Astrocyte (in vitro differentiated cells and primary cell): ENCODE measurements at regions not wholly inside any gene's neighbourhood (a gene's known extent, or its start where the extent isn't known, plus 50 kb on each side); places are given as distances from the start of the nearest gene placed in this dataset.

Experiments used
- DNase-seq: peaks from one replicate; pipeline ENCODE4 v3.0.0-alpha.2; 2010; ENCODE audit warnings: low read depth
- FAIRE-seq: peaks from 2 replicates; lab custom pipeline; 2011; peaks lifted over from hg19 to GRCh38; lab: Jason Lieb, UNC
- H2AFZ ChIP-seq: 2 replicates; pipeline ENCODE4 v1.6.0; 2012; ENCODE audit warnings: low read depth, low read length, inconsistent platforms
- H3K27ac ChIP-seq: 2 replicates; pipeline ENCODE4 v1.5.1; 2011; ENCODE audit warnings: low read depth, low read length, inconsistent platforms
- H3K27me3 ChIP-seq: 2 replicates; pipeline ENCODE4 v1.6.0; 2011; ENCODE audit warnings: low read length, inconsistent platforms; ENCODE audit not compliant: insufficient read depth
- H3K36me3 ChIP-seq: 2 replicates; pipeline ENCODE4 v1.5.1; 2011; ENCODE audit warnings: low read length, inconsistent platforms; ENCODE audit not compliant: insufficient read depth
- H3K4me1 ChIP-seq: 2 replicates; pipeline ENCODE4 v1.5.1; 2011; ENCODE audit warnings: low read length, inconsistent platforms; ENCODE audit not compliant: insufficient read depth
- H3K4me2 ChIP-seq: 2 replicates; pipeline ENCODE4 v1.6.0; 2012; ENCODE audit warnings: low read length, inconsistent platforms
- H3K4me3 ChIP-seq: 2 replicates; pipeline ENCODE4 v1.5.1; 2011; ENCODE audit warnings: low read depth, mild to moderate bottlenecking, low read length, inconsistent platforms; ENCODE audit not compliant: insufficient read depth
- H3K79me2 ChIP-seq: 2 replicates; pipeline ENCODE4 v1.6.0; 2012; ENCODE audit warnings: mild to moderate bottlenecking, low read length, inconsistent platforms; ENCODE audit not compliant: insufficient read depth
- H3K9ac ChIP-seq: 2 replicates; pipeline ENCODE4 v1.6.0; 2012; ENCODE audit warnings: mild to moderate bottlenecking, low read length, inconsistent platforms
- H3K9me3 ChIP-seq: 2 replicates; pipeline ENCODE4 v1.5.1; 2012; ENCODE audit warnings: low read depth, mild to moderate bottlenecking, low read length, inconsistent platforms; ENCODE audit not compliant: insufficient read depth
- H4K20me1 ChIP-seq: 2 replicates; pipeline ENCODE4 v1.6.0; 2012; ENCODE audit warnings: low read length, inconsistent platforms; ENCODE audit not compliant: insufficient read depth
- H3K27ac Mint-ChIP-seq: one replicate; pipeline ENCODE4 v1.8.0; 2021; ENCODE audit warnings: mild to moderate bottlenecking, mixed read lengths; ENCODE audit not compliant: unreplicated experiment
- H3K27me3 Mint-ChIP-seq: one replicate; pipeline ENCODE4 v1.8.0; 2021; ENCODE audit warnings: low read depth, mixed read lengths; ENCODE audit not compliant: unreplicated experiment
- H3K36me3 Mint-ChIP-seq: one replicate; pipeline ENCODE4 v1.8.0; 2021; ENCODE audit warnings: low read depth, mixed read lengths; ENCODE audit not compliant: unreplicated experiment
- H3K4me1 Mint-ChIP-seq: one replicate; pipeline ENCODE4 v1.8.0; 2021; ENCODE audit warnings: low read depth, mixed read lengths; ENCODE audit not compliant: unreplicated experiment
- H3K4me3 Mint-ChIP-seq: one replicate; pipeline ENCODE4 v1.8.0; 2021; ENCODE audit warnings: mild to moderate bottlenecking, moderate library complexity, mixed read lengths; ENCODE audit not compliant: unreplicated experiment
- H3K9me3 Mint-ChIP-seq: one replicate; pipeline ENCODE4 v1.8.0; 2021; ENCODE audit warnings: mild to moderate bottlenecking, mixed read lengths; ENCODE audit not compliant: unreplicated experiment
- EZH2 ChIP-seq: IDR thresholded peaks from 2 replicates; pipeline ENCODE4 v1.6.1; 2012; ENCODE audit warnings: mild to moderate bottlenecking, low read length, inconsistent platforms; ENCODE audit not compliant: insufficient read depth
- TF ChIP-seq, protein P1 (sequence below): IDR thresholded peaks from 2 replicates; pipeline ENCODE4 v1.5.1; 2011; ENCODE audit warnings: low read depth, mild to moderate bottlenecking, inconsistent platforms, low read length, moderate library complexity; ENCODE audit not compliant: insufficient read depth

DNA sequence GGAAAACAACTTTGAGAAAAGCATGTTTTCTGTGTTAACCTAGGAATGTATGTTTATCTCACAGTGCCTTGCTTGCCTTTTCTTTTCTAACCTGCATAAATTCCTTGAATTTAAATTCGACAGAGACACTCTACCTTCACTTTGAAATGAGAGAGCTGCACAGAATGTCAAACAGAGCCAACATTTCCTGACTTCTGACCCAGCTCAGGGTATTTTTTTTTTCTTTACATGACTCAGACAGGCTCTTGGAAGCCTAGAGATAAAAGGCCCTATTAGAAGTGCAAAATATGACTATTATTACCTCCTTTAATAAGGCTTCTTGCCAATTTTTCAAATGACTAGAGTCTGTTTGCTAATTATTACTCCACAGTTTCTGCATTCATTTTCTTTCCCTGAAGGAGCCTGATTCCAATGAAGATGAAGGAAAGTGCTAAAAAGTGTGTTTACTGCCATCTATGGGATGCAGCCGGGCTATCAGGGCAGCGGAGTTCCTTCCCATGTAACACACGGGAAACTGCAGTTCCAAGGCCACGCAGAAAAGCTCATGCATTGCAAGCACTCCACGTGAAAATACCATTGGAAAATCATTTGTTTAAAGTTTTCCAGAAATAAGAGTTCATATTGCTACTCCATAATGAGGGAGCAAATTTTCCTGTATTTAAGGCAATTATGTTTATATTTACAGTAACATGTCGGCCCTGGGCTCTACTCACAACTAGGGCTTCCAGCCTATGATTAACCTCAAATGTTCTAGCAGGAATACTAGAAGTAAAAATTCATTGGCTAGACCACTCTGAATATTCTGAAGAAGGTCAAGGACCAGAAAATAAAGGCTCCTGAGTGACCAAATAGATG lies 485.6 kb downstream of the ZSWIM6 start:
- H3K4me1 Mint-ChIP-seq, result peaks cover 7% of the 10 kb centered on the region
- no peak overlapping the region for H3K27ac Mint-ChIP-seq
- no peaks in the 10 kb centered on the region for H3K9me3 Mint-ChIP-seq
- H3K27me3 ChIP-seq, result peaks cover 6% of the 10 kb centered on the region
- H3K4me3 Mint-ChIP-seq, result no peak overlapping the region
- H2AFZ ChIP-seq, result no peak overlapping the region
- FAIRE-seq (no peak), DNase-seq (peak; percentile 34)
- H3K9me3 ChIP-seq, result no peaks in the 10 kb centered on the region
- no peaks in the 10 kb centered on the region for H3K36me3 ChIP-seq
- no peak overlapping the region for H3K4me3 ChIP-seq
- TF ChIP-seq, protein P1, sequence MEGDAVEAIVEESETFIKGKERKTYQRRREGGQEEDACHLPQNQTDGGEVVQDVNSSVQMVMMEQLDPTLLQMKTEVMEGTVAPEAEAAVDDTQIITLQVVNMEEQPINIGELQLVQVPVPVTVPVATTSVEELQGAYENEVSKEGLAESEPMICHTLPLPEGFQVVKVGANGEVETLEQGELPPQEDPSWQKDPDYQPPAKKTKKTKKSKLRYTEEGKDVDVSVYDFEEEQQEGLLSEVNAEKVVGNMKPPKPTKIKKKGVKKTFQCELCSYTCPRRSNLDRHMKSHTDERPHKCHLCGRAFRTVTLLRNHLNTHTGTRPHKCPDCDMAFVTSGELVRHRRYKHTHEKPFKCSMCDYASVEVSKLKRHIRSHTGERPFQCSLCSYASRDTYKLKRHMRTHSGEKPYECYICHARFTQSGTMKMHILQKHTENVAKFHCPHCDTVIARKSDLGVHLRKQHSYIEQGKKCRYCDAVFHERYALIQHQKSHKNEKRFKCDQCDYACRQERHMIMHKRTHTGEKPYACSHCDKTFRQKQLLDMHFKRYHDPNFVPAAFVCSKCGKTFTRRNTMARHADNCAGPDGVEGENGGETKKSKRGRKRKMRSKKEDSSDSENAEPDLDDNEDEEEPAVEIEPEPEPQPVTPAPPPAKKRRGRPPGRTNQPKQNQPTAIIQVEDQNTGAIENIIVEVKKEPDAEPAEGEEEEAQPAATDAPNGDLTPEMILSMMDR, result peak; percentile 63
- no peak for TF ChIP-seq EZH2
- no peak overlapping the region for H3K27ac ChIP-seq
- no peaks in the 10 kb centered on the region for H4K20me1 ChIP-seq
- H3K4me2 ChIP-seq, result peak overlapping the region; percentile 9
- H3K79me2 ChIP-seq, result no peaks in the 10 kb centered on the region
- peaks cover 8% of the 10 kb centered on the region for H3K27me3 Mint-ChIP-seq
- no peaks in the 10 kb centered on the region for H3K4me1 ChIP-seq
- H3K36me3 Mint-ChIP-seq, result no peaks in the 10 kb centered on the region
- no peak overlapping the region for H3K9ac ChIP-seq

- H3K9me3 ChIP-seq, result no peaks in the 10 kb centered on the region
- no peaks in the 10 kb centered on the region for H3K36me3 ChIP-seq
Observed at GRCh38 chr5:61820836-61821235, 485.2 kb upstream of the KIF2A start.

More at GRCh38 chr5:61820836-61821235, 485.2 kb upstream of the KIF2A start:
- no peaks in the 10 kb centered on the region for H3K79me2 ChIP-seq
- H3K4me3 ChIP-seq, result no peak overlapping the region
- no peak overlapping the region for H3K27ac ChIP-seq
- Mint-ChIP-seq H3K36me3 (no peaks in the 10 kb centered on the region), H3K27me3 (peaks cover 19% of the 10 kb centered on the region), H3K4me1 (peaks cover 7% of the 10 kb centered on the region), H3K4me3 (no peak overlapping the region), H3K27ac (no peak overlapping the region), H3K9me3 (no peaks in the 10 kb centered on the region)
- peaks cover 2% of the 10 kb centered on the region for H3K27me3 ChIP-seq
- FAIRE-seq, result no peak
- H3K9ac ChIP-seq, result no peak overlapping the region
- H3K4me2 ChIP-seq, result no peak overlapping the region
- H4K20me1 ChIP-seq, result no peaks in the 10 kb centered on the region
- TF ChIP-seq EZH2, result no peak
- TF ChIP-seq, protein P1, result no peak
- H2AFZ ChIP-seq, result no peak overlapping the region
- no peaks in the 10 kb centered on the region for H3K4me1 ChIP-seq
- no peak for DNase-seq
